Hematopoietic multipotent progenitor cell treated with erythropoietin and hydrocortisone succinate and interleukin-3 and kit ligand, for 17 days (in vitro differentiated cells): ENCODE measurements at regions not wholly inside any gene's neighbourhood (a gene's known extent, or its start where the extent isn't known, plus 50 kb on each side); places are given as distances from the start of the nearest gene placed in this dataset.
"Not testable (repeated sequence)": the region's sequence is repeated elsewhere in the genome, so short reads cannot be mapped to it uniquely, and the experiment has no call there.

Experiments
- DNase-seq: peaks from one replicate; pipeline ENCODE4 v3.0.0-alpha.2; 2015; ENCODE audit warnings: low spot score

GRCh38 chr16:29145086-29145485 lies 160.2 kb downstream of the LAT start:
- not testable (repeated sequence) for DNase-seq

GRCh38 chr16:29144669-29145062 lies 159.8 kb downstream of the LAT start:
- DNase-seq = not testable (repeated sequence)

GRCh38 chr16:29143739-29144668 lies 159.2 kb downstream of the LAT start:
- not testable (repeated sequence) for DNase-seq

GRCh38 chr16:29142506-29142905 lies 157.7 kb downstream of the LAT start:
- DNase-seq = not testable (repeated sequence)

- DNase-seq = no peak
Observed at GRCh38 chr16:29141586-29142324, 156.9 kb downstream of the LAT start.

- DNase-seq = not testable (repeated sequence)
Observed at GRCh38 chr16:29141121-29141520, 156.3 kb downstream of the LAT start.

GRCh38 chr16:29139901-29140855 lies 155.3 kb downstream of the LAT start:
- not testable (repeated sequence) for DNase-seq

GRCh38 chr16:29139261-29139802 lies 154.5 kb downstream of the LAT start:
- DNase-seq = no peak

- DNase-seq = not testable (repeated sequence)
Observed at GRCh38 chr16:29138698-29139097, 153.8 kb downstream of the LAT start.

GRCh38 chr16:29137894-29138662 lies 153.2 kb downstream of the LAT start:
- not testable (repeated sequence) for DNase-seq

GRCh38 chr16:29137461-29137860 lies 152.6 kb downstream of the LAT start:
- DNase-seq = not testable (repeated sequence)

- not testable (repeated sequence) for DNase-seq
Observed at GRCh38 chr16:29136916-29137315, 152.1 kb downstream of the LAT start.

GRCh38 chr16:29136046-29136696 lies 151.3 kb downstream of the LAT start:
- DNase-seq = not testable (repeated sequence)

- not testable (repeated sequence) for DNase-seq
Observed at GRCh38 chr16:29135098-29135497, 150.2 kb downstream of the LAT start.

- not testable (repeated sequence) for DNase-seq
Observed at GRCh38 chr16:29133681-29134430, 149.0 kb downstream of the LAT start.

- DNase-seq = not testable (repeated sequence)
Observed at GRCh38 chr16:29132869-29133268, 148.0 kb downstream of the LAT start.

GRCh38 chr16:29132444-29132843 lies 147.6 kb downstream of the LAT start:
- not testable (repeated sequence) for DNase-seq

- not testable (repeated sequence) for DNase-seq
Observed at GRCh38 chr16:29130901-29131851, 146.3 kb downstream of the LAT start.
